Smooth muscle cell (in vitro differentiated cells): ENCODE measurements at regions not wholly inside any gene's neighbourhood (a gene's known extent, or its start where the extent isn't known, plus 50 kb on each side); places are given as distances from the start of the nearest gene placed in this dataset.

Experiments used
- DNase-seq: peaks from one replicate; lab custom pipeline; 2025; ENCODE audit not compliant: unreplicated experiment; lab: John Stamatoyannopoulos, UW
- H2AFZ ChIP-seq: fragments of 200-600 bp; sonication (generic); 2 replicates; pipeline ENCODE4 v1.6.0; 2016; ENCODE audit warnings: antibody characterized with exemption, low read depth, mild to moderate bottlenecking
- H3F3A ChIP-seq: fragments of 200-600 bp; sonication (generic); 2 replicates; pipeline ENCODE4 v1.6.0; 2017; ENCODE audit warnings: antibody characterized with exemption, low read depth
- H3K27ac ChIP-seq: fragments of 200-600 bp; sonication (generic); 2 replicates; pipeline ENCODE4 v1.5.1; 2016; ENCODE audit warnings: low read depth, mild to moderate bottlenecking
- H3K27me3 ChIP-seq: fragments of 200-600 bp; sonication (generic); 2 replicates; pipeline ENCODE4 v1.6.1; 2016; ENCODE audit warnings: low read depth, mild to moderate bottlenecking
- H3K36me3 ChIP-seq: fragments of 200-600 bp; sonication (generic); 2 replicates; pipeline ENCODE4 v1.5.1; 2016; ENCODE audit warnings: low read depth
- H3K4me1 ChIP-seq: fragments of 200-600 bp; sonication (generic); 2 replicates; pipeline ENCODE4 v1.5.1; 2016; ENCODE audit warnings: low read depth
- H3K4me2 ChIP-seq: fragments of 200-600 bp; sonication (generic); 2 replicates; pipeline ENCODE4 v1.6.0; 2016; ENCODE audit warnings: mild to moderate bottlenecking
- H3K4me3 ChIP-seq: fragments of 200-600 bp; sonication (generic); 2 replicates; pipeline ENCODE4 v1.5.1; 2016; ENCODE audit warnings: mild to moderate bottlenecking
- H3K79me2 ChIP-seq: fragments of 200-600 bp; sonication (generic); 2 replicates; pipeline ENCODE4 v1.6.0; 2016; ENCODE audit warnings: low read depth, mild to moderate bottlenecking
- H3K9ac ChIP-seq: fragments of 200-600 bp; sonication (generic); 2 replicates; pipeline ENCODE4 v1.6.0; 2016; ENCODE audit warnings: low read depth
- H3K9me3 ChIP-seq: fragments of 200-600 bp; sonication (generic); replicated peaks from 2 replicates; pipeline ENCODE4 v1.5.1; 2016; ENCODE audit warnings: low read depth
- H4K20me1 ChIP-seq: fragments of 200-600 bp; sonication (generic); 2 replicates; pipeline ENCODE4 v1.6.0; 2016; ENCODE audit warnings: low read depth
- WGBS: methylation state at CpG from one replicate; pipeline ENCODE4 v1.1.7; 2016; ENCODE audit warnings: low lambda C conversion rate; 5-methylcytosine and 5-hydroxymethylcytosine counted together
- TF ChIP-seq, protein P1 (sequence below): fragments of 200-600 bp; sonication (generic); IDR thresholded peaks from 2 replicates; pipeline ENCODE4 v1.5.1; 2017; ENCODE audit warnings: borderline replicate concordance, mild to moderate bottlenecking, antibody characterized with exemption; ENCODE audit not compliant: insufficient read depth, poor library complexity, severe bottlenecking

GRCh38 chr2:145059343-145059742, 539.4 kb upstream of the ZEB2 start:
- no peaks in the 10 kb centered on the region for H4K20me1 ChIP-seq
- H3K27ac ChIP-seq: no peak overlapping the region
- H3K9ac ChIP-seq: no peak overlapping the region
- no peaks in the 10 kb centered on the region for H3K36me3 ChIP-seq
- H2AFZ ChIP-seq: no peak overlapping the region
- H3K4me2 ChIP-seq: peak overlapping the region; percentile 10
- 97% methylated on average over 1 of the region's 1 CpG for WGBS
- H3K27me3 ChIP-seq: no peaks in the 10 kb centered on the region
- H3K4me3 ChIP-seq: no peak overlapping the region
- H3F3A ChIP-seq: peaks cover 16% of the 10 kb centered on the region
- H3K9me3 ChIP-seq: no peaks in the 10 kb centered on the region
- no peaks in the 10 kb centered on the region for H3K4me1 ChIP-seq
- TF ChIP-seq, protein P1, sequence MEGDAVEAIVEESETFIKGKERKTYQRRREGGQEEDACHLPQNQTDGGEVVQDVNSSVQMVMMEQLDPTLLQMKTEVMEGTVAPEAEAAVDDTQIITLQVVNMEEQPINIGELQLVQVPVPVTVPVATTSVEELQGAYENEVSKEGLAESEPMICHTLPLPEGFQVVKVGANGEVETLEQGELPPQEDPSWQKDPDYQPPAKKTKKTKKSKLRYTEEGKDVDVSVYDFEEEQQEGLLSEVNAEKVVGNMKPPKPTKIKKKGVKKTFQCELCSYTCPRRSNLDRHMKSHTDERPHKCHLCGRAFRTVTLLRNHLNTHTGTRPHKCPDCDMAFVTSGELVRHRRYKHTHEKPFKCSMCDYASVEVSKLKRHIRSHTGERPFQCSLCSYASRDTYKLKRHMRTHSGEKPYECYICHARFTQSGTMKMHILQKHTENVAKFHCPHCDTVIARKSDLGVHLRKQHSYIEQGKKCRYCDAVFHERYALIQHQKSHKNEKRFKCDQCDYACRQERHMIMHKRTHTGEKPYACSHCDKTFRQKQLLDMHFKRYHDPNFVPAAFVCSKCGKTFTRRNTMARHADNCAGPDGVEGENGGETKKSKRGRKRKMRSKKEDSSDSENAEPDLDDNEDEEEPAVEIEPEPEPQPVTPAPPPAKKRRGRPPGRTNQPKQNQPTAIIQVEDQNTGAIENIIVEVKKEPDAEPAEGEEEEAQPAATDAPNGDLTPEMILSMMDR: no peak
- H3K79me2 ChIP-seq: no peaks in the 10 kb centered on the region
- no peak for DNase-seq

DNA sequence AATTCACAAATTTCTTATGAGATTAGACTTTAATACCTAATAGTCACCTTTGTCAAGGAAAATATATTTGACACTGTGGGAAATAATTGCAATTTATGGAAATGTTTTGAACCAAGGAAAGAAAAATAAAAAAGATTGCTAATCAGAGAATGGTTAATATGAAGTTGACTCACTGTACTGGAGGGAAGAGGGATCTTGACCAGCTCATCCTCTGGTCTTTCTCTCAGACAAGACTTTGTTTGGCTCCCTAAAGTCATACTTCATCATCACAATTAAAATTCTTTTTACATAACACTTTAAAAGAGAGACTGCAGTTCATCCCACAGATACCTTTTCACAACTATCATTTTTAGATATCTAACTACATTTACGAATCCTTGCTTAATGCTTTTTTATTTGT, 538.5 kb upstream of the ZEB2 start:
- Histone ChIP-seq H3K36me3 (no peaks in the 10 kb centered on the region), H3K4me3 (no peak overlapping the region), H3K9me3 (no peaks in the 10 kb centered on the region), H3K27ac (peak overlapping the region; percentile 12), H3K4me1 (no peaks in the 10 kb centered on the region), H4K20me1 (no peaks in the 10 kb centered on the region), H3F3A (peaks cover 16% of the 10 kb centered on the region), H2AFZ (peak overlapping the region; percentile 40), H3K4me2 (peak overlapping the region; percentile 10), H3K79me2 (no peaks in the 10 kb centered on the region), H3K27me3 (no peaks in the 10 kb centered on the region), H3K9ac (no peak overlapping the region)
- no peak for DNase-seq
- TF ChIP-seq, protein P1: no peak
- 28% methylated on average over 1 of the region's 1 CpG for WGBS

GRCh38 chr2:145055651-145056050, 535.7 kb upstream of the ZEB2 start:
- TF ChIP-seq, protein P1: no peak
- H2AFZ ChIP-seq: no peak overlapping the region
- H3K79me2 ChIP-seq: no peaks in the 10 kb centered on the region
- H4K20me1 ChIP-seq: no peaks in the 10 kb centered on the region
- no peak overlapping the region for H3K4me3 ChIP-seq
- H3K27ac ChIP-seq: no peak overlapping the region
- H3K27me3 ChIP-seq: no peaks in the 10 kb centered on the region
- H3F3A ChIP-seq: peaks cover 16% of the 10 kb centered on the region
- H3K9me3 ChIP-seq: no peaks in the 10 kb centered on the region
- no peak for DNase-seq
- no peak overlapping the region for H3K9ac ChIP-seq
- H3K36me3 ChIP-seq: no peaks in the 10 kb centered on the region
- H3K4me1 ChIP-seq: no peaks in the 10 kb centered on the region
- H3K4me2 ChIP-seq: no peak overlapping the region

DNA sequence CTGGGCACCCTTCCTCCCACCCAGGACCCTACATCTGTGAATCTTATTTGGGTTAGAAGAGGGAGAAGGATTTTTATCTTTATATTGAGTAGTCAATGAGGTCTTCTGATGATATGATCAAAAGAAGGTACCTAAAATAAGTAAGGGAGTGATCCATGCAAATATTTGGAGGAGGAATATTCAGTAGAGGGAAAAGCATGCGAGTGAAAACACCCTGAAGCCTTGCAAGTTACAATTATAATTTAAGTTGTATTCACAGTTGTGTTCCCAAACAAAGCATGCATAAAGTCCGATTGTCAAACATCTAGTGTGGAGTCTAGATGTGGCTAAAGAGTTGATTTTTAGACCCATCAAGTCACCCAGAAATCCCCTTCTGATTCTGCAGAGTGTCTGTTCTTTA, 530.2 kb upstream of the ZEB2 start:
- 93% methylated on average over 2 of the region's 2 CpGs for WGBS
- H4K20me1 ChIP-seq: no peaks in the 10 kb centered on the region
- H3K36me3 ChIP-seq: no peaks in the 10 kb centered on the region
- H3K4me2 ChIP-seq: no peak overlapping the region
- DNase-seq: no peak
- H3K79me2 ChIP-seq: no peaks in the 10 kb centered on the region
- no peaks in the 10 kb centered on the region for H3K27me3 ChIP-seq
- H3K9ac ChIP-seq: no peak overlapping the region
- TF ChIP-seq, protein P1: no peak
- no peak overlapping the region for H3K27ac ChIP-seq
- no peak overlapping the region for H2AFZ ChIP-seq
- no peaks in the 10 kb centered on the region for H3K4me1 ChIP-seq
- H3K4me3 ChIP-seq: no peak overlapping the region
- no peaks in the 10 kb centered on the region for H3F3A ChIP-seq
- H3K9me3 ChIP-seq: no peaks in the 10 kb centered on the region
